VCaP (cell line): ENCODE measurements at regions not wholly inside any gene's neighbourhood (a gene's known extent, or its start where the extent isn't known, plus 50 kb on each side); places are given as distances from the start of the nearest gene placed in this dataset.
A peak's percentile ranks its signal among the peaks of the same experiment; 100 is the strongest.

Source experiments
- H3K27ac ChIP-seq: fragments of 450-650 bp; 2 replicates; pipeline ENCODE4 v1.5.1; 2017
- TF ChIP-seq, protein P1 (sequence below): fragments of 450-650 bp; conservative IDR thresholded peaks from 2 replicates; pipeline ENCODE4 v1.5.1; 2017; ENCODE audit warnings: mild to moderate bottlenecking, moderate library complexity

DNA sequence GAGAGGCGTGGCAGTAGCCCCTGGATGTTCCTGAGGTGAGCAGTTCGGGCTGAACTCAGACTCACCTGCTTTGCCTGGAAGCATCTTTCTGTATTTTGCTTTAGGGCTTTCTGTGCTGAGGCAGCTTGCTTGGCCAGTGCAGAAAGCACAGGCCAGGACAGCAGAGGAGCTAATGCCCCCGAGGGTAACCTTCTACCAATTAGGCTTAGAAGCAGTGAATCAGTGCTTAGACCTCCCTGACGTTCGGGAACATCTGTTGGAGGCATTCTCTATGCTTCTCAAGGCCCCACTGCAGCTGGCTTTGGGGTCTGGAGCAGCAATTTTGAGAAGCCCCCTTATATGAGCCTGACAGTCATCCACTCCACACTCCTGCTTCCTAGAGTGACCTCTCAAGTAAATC, 350.7 kb upstream of the PROK2 start:
- no peak overlapping the region for H3K27ac ChIP-seq
- TF ChIP-seq, protein P1, sequence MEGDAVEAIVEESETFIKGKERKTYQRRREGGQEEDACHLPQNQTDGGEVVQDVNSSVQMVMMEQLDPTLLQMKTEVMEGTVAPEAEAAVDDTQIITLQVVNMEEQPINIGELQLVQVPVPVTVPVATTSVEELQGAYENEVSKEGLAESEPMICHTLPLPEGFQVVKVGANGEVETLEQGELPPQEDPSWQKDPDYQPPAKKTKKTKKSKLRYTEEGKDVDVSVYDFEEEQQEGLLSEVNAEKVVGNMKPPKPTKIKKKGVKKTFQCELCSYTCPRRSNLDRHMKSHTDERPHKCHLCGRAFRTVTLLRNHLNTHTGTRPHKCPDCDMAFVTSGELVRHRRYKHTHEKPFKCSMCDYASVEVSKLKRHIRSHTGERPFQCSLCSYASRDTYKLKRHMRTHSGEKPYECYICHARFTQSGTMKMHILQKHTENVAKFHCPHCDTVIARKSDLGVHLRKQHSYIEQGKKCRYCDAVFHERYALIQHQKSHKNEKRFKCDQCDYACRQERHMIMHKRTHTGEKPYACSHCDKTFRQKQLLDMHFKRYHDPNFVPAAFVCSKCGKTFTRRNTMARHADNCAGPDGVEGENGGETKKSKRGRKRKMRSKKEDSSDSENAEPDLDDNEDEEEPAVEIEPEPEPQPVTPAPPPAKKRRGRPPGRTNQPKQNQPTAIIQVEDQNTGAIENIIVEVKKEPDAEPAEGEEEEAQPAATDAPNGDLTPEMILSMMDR, result no peak

DNA sequence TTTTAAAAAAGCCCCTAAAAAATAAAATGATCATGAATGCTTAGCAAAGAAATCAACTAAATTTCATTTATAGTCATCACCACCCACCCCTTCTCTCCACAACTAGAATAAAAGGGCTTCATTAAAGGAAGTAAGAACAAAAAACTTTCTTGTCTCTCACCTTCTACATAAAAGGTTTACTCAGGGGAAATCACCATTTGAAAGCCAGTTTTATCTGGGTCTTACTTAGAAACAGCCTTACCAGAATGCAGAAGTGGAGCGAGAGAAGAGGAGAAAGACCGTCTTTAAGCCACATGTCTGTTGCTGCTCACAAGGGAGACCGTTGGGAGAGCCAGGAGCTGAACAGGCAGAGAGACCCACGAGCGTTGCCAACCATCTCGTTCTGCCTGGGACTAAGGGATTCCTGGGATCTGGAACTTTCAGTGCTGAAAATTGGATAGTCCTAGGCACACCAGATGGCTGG, 350.1 kb upstream of the PROK2 start:
- no peak overlapping the region for H3K27ac ChIP-seq
- TF ChIP-seq, protein P1, result no peak

GRCh38 chr3:72133329-72134011, 348.5 kb upstream of the PROK2 start:
- H3K27ac ChIP-seq, result no peak overlapping the region
- TF ChIP-seq, protein P1, result no peak

- TF ChIP-seq, protein P1, result no peak
- H3K27ac ChIP-seq, result no peak overlapping the region
Observed at GRCh38 chr3:72131899-72132298, 347.0 kb upstream of the PROK2 start.

DNA sequence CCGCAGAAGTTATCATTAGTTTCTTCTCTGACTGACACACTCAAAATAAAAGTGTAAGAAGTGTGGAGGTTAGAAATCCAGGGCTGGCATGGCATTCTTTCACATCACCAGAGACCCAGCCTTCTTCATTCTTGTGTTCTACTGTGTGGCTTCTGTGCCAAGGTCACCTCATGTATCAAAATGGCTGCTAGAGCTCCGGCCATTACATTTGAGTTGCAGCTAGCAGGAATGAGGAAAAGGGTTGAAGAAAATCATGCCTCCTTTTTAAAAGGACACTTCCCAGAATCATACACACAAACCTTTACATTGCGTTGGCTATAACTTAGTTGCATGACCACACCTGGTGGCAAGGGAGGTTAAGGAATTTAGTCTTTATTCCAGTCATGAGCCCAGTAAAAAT, 345.6 kb upstream of the PROK2 start:
- TF ChIP-seq, protein P1, result no peak
- H3K27ac ChIP-seq, result peak overlapping the region; percentile 77

DNA sequence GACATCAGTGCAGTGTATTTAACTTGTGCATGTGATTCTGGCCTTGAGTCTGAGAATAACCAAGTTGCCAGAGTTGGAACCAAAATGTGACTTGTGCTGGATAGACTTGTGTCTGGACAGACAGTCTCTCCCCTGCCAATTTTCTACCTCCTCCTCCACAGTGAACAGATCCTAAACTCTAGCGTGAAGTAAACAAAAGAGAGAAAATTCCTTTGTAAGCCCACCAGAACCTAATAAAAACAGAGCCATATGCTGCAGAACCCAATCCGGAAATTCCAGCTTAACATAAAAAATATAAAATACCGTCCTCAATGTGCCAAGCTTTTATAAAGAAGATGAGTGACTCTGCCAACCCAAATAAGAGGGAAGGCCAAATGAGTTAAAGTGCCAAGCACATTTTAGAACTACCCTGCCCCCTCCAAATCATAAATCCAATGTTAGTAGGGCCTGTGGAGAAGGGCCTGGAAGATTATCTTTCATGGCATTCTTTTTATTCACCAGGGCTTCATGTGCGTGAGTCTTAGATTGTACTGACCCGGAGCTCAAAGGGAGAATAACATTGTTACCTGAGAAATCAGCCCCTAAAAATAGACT, 344.6 kb upstream of the PROK2 start:
- TF ChIP-seq, protein P1, result no peak
- H3K27ac ChIP-seq, result peak overlapping the region; percentile 77

DNA sequence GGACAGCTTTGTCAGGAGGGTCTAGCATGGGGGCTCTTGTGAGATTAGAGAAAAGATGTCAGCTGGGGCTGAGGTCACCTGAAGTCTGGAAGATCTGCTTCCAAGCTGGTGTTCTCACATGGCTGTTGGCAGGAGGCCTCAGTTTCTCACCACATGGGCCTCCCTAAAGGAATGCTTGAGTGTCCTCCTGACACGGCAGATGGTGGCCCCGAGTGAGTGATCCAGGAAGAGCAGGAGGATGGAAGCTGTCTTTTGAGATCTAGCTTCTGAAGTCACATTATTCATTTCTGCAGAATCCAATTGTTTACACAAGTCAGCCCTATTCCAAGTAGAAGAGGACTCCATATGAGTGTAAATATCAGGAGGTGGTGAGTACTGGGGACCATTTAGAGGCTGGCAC, 344.0 kb upstream of the PROK2 start:
- H3K27ac ChIP-seq, result peak overlapping the region; percentile 77
- TF ChIP-seq, protein P1, result no peak
